Heart right ventricle (tissue), 16 donors: ENCODE measurements at regions not wholly inside any gene's neighbourhood (a gene's known extent, or its start where the extent isn't known, plus 50 kb on each side); places are given as distances from the start of the nearest gene placed in this dataset.

Experiments used
- ATAC-seq, 8 donors: fragments of 200-7000 bp; cut with Tn5 transposase; one replicate each; pipeline ENCODE4 v1.9.1; 2020; ENCODE audit warnings: mild to moderate bottlenecking in 8 of 8, moderate library complexity in 8 of 8, moderate number of reproducible peaks in 1 of 8
- DNase-seq, 2 donors: peaks; one replicate each; pipeline ENCODE4 v3.0.0-alpha.2; 2020
- H3K27ac ChIP-seq, 10 donors: fragments of 200-600 bp; sonication (generic) in 2 of 10; one replicate each; pipeline versions ENCODE4 v1.5.0 to v1.8.0; 2020 to 2022; ENCODE audit warnings: mild to moderate bottlenecking in 3 of 10
- H3K27me3 ChIP-seq, 7 donors: fragments of 200-600 bp; one replicate each; pipeline ENCODE4 v1.8.0; 2021 to 2022; ENCODE audit warnings: mild to moderate bottlenecking in 2 of 7
- H3K36me3 ChIP-seq, 9 donors: fragments of 200-600 bp; sonication (generic) in 1 of 9; one replicate each; pipeline versions ENCODE4 v1.5.0 to v1.8.0; 2020 to 2022; ENCODE audit warnings: mild to moderate bottlenecking in 2 of 9
- H3K4me1 ChIP-seq, 9 donors: fragments of 200-600 bp; sonication (generic) in 1 of 9; one replicate each; pipeline versions ENCODE4 v1.5.0 to v1.8.0; 2020 to 2022; ENCODE audit warnings: mild to moderate bottlenecking in 4 of 9
- H3K4me3 ChIP-seq, 10 donors: fragments of 200-600 bp; sonication (generic) in 2 of 10; one replicate each; pipeline versions ENCODE4 v1.5.0 to v1.8.0; 2020 to 2022; ENCODE audit warnings: mild to moderate bottlenecking in 7 of 10, moderate library complexity in 2 of 10
- H3K9me3 ChIP-seq, 11 donors: fragments of 200-600 bp in 10 of 11; sonication (generic) in 2 of 11; one replicate each; pipeline versions ENCODE4 v1.5.0 to v1.8.0; 2013 to 2022; ENCODE audit warnings: mild to moderate bottlenecking in 2 of 11, control low read depth in 1 of 11, moderate library complexity in 1 of 11
- WGBS, 2 donors: extraction: QIAGEN DNeasy Blood & Tissue Kit; methylation state at CpG; one replicate each; pipeline ENCODE4 v1.1.7; 2013; ENCODE audit warnings: inconsistent platforms in 1 of 2; 5-methylcytosine and 5-hydroxymethylcytosine counted together
- intact Hi-C, 10 donors: fragments of 100-400 bp; cut with DNase I; formaldehyde crosslinking; loops; one replicate each; pipeline versions ENCODE4 v1.11.1 to v1.14.2; 2022
- TF ChIP-seq, protein P1 (sequence below), 9 donors: fragments of 200-600 bp; sonication (generic) in 2 of 9; IDR thresholded peaks; one replicate each; pipeline versions ENCODE4 v1.5.0 to v1.8.0; 2021 to 2022; ENCODE audit warnings: antibody characterized with exemption in 9 of 9, mild to moderate bottlenecking in 5 of 9, moderate library complexity in 1 of 9
- donor health status: Arrhythmogenic right ventricular cardiomyopathy.
- donor health status: ischemic (EF 13 %, LVEDD 7.1; RV severe dilation, severe dysfunction).
- donor health status: healthy with polysubstance abuse.
- donor health status: DM: no; HTN: yes; CAD: no.
- donor health status: DM: no; HTN: no; CAD: no.
- donor health status: ischemic (EF 25% LVEDD 6.9; RV normal size, moderate dysfunction).
- donor health status: ischemic (EF 25% LVEDD 5.7; RV mildly dilated, moderate dysfunction).
- donor health status: healthy.
- donor health status: DM: yes; HTN: yes; CAD: no.
- donor health status: Ischemic cardiomyopathy.
- donor health status: ischemic (EF 35%, LVEDD 5.7; RV mildly dilated, moderate dysfunction).
- donor health status: nonischemic (EF 11% LVEDD 7.7; RV severe dilation, severe dysfunction).
- donor health status: DM: yes; HTN: yes; CAD: no.
- donor health status: PGD.
- donor health status: ischemic (EF 29% LVEDD 5.4; RV normal size, mild dysfunction).
- donor health status: nonischemic (EF 23%, LVEDD 6.1; RV moderate dilation, normal function).

DNA sequence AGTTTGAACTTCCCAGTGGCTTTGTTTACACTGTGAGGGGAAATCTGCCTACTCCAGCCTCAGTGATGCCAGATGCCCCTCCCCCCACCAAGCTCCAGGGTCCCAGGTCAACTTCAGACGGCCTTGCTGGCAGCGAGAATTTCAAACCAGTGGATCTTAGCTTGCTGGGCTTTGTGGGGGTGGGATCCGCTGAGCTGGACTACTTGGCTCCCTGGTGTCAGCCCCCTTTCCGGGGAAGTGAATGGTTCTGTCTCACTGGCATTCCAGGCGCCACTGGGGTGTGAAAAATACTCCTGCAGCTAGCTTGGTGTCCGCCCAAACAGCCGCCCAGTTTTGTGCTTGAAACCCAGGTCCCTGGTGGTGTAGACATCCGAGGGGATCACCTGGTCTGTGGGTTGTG is 70.0 kb upstream of the NEUROD1 start:
- ATAC-seq (no peak), DNase-seq (no peak)
- 87 to 88% methylated on average over 8 of the region's 8 CpGs for WGBS, 2 donors
- intact Hi-C loops, result no loop called here
- Histone ChIP-seq H3K27me3 (peaks cover 0 to 10% (median 0%) of the 10 kb centered on the region in 7 donors), H3K4me1 (no peaks in the 10 kb centered on the region), H3K4me3 (no peak overlapping the region), H3K9me3 (no peaks in the 10 kb centered on the region), H3K36me3 (no peaks in the 10 kb centered on the region), H3K27ac (no peak overlapping the region)
- TF ChIP-seq, protein P1, sequence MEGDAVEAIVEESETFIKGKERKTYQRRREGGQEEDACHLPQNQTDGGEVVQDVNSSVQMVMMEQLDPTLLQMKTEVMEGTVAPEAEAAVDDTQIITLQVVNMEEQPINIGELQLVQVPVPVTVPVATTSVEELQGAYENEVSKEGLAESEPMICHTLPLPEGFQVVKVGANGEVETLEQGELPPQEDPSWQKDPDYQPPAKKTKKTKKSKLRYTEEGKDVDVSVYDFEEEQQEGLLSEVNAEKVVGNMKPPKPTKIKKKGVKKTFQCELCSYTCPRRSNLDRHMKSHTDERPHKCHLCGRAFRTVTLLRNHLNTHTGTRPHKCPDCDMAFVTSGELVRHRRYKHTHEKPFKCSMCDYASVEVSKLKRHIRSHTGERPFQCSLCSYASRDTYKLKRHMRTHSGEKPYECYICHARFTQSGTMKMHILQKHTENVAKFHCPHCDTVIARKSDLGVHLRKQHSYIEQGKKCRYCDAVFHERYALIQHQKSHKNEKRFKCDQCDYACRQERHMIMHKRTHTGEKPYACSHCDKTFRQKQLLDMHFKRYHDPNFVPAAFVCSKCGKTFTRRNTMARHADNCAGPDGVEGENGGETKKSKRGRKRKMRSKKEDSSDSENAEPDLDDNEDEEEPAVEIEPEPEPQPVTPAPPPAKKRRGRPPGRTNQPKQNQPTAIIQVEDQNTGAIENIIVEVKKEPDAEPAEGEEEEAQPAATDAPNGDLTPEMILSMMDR (IDR thresholded peaks at IDR 0.05), result no peak

DNA sequence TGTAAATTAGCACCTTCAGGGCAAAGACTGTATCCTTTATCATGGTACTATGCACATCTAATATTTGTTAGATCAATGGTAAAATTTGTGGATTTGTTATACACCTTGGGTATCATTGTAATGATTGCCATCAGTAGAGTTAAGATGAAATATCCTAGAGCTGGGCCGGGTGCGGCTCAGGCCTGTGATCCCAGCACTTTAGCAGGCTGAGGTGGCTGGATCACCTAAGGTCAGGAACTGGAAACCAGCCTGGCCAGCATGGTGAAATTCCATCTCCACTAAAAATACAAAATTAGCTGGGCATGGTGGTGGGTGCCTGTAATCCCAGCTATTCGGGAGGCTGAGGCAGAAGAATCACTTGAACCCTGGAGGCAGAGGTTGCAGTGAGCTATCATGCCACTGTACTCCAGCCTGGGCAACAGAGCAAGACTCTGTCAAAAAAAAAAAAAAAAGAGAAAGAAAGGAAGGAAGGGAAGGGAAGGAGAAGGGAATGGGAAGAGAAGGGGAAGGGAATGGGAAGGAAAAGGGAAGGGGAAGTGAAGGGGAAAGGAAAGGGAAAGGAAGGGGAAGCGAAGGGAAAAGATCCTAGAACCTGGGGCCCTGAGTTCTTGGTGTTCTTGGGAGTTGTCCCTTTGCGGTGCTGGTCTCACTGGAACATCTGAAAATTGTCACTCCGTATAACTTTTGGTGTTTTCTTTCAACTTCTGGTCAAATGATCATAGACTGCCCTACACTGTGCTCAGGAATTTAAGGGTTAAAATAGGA is 71.1 kb upstream of the NEUROD1 start:
- DNase-seq, result no peak
- no peak for ATAC-seq
- WGBS, 2 donors, result 97% methylated on average over 6 of the region's 6 CpGs
- intact Hi-C loops, result no loop called here
- H3K36me3 ChIP-seq, result no peaks in the 10 kb centered on the region
- H3K27ac ChIP-seq, result no peak overlapping the region
- TF ChIP-seq, protein P1 (IDR thresholded peaks at IDR 0.05), result no peak
- peaks cover 0 to 10% (median 0%) of the 10 kb centered on the region in 7 donors for H3K27me3 ChIP-seq
- no peaks in the 10 kb centered on the region for H3K9me3 ChIP-seq
- no peak overlapping the region for H3K4me3 ChIP-seq
- no peaks in the 10 kb centered on the region for H3K4me1 ChIP-seq

DNA sequence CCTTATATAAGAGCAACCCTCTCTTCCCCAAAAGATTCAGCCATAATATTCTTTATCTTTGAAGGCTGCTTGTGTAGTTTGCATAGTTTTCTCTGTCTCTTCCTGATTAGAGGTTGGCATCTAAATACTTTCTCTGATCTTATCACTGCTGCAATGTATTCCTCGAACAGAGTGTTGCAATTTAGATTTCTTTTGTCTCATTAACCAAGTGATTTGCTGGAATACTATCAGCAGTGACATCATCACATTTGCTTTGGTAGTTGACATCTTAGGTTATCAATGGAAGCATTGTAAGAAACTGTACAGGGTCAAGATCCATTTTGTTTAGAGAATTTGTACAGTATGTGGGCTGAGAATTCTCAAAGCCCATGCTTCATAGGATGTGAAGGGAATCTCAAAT is 72.0 kb upstream of the NEUROD1 start:
- no peak for ATAC-seq
- 0 to 46% methylated on average over 1 of the region's 1 CpG for WGBS, 2 donors
- Histone ChIP-seq H3K4me1 (no peaks in the 10 kb centered on the region), H3K9me3 (no peaks in the 10 kb centered on the region), H3K27me3 (peaks cover 0 to 10% (median 0%) of the 10 kb centered on the region in 7 donors), H3K27ac (no peak overlapping the region), H3K36me3 (no peaks in the 10 kb centered on the region), H3K4me3 (no peak overlapping the region)
- TF ChIP-seq, protein P1 (IDR thresholded peaks at IDR 0.05), result no peak
- DNase-seq, result no peak
- intact Hi-C loops, result no loop called here

DNA sequence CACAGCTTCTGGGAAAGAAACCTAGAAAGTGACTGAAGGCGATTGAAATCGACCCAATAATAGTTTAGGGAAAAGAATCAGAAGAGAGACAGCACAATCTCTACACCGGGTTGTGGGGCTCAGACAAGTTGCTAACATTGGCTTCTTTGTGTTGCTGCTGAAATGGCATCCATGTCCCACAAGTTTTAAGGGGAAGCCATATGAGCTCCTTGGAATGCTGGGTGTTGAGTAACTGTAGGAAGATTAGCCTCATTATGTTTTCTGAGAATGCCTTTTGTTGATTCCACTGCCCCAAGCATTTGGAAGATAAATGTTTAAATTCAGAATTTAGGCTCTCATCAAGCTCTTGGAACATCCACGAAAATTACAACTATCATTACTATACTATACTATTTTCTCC is 73.4 kb upstream of the NEUROD1 start:
- TF ChIP-seq, protein P1 (IDR thresholded peaks at IDR 0.05), result no peak
- Histone ChIP-seq H3K4me1 (no peaks in the 10 kb centered on the region), H3K9me3 (no peaks in the 10 kb centered on the region), H3K4me3 (no peak overlapping the region), H3K36me3 (no peaks in the 10 kb centered on the region), H3K27ac (no peak overlapping the region), H3K27me3 (peaks cover 0 to 10% (median 0%) of the 10 kb centered on the region in 7 donors)
- intact Hi-C loops, result no loop called here
- DNase-seq, result no peak
- no peak for ATAC-seq
- WGBS, 2 donors, result 86 to 93% methylated on average over 4 of the region's 4 CpGs
